ENCODE measurements at regions not wholly inside any gene's neighbourhood (a gene's known extent, or its start where the extent isn't known, plus 50 kb on each side); places are given as distances from the start of the nearest gene placed in this dataset.

- Histone ChIP-seq H3K4me3 (replicated peaks; ENCODE audit: low read depth, low read length) (no peak overlapping the region), H3K27me3 (replicated peaks; ENCODE audit: control insufficient read depth, insufficient read depth, low read length) (no peaks in the 10 kb centered on the region; the same call in 1 of the 2 replicates), H3K36me3 (ENCODE audit: control insufficient read depth, insufficient read depth, low read length) (no peaks in the 10 kb centered on the region)
- no peak for DNase-seq (ENCODE audit: extremely low read depth, insufficient read length)
- TF ChIP-seq CTCF (IDR thresholded peaks at IDR 0.05; ENCODE audit: insufficient read depth, low read length, poor library complexity, severe bottlenecking): no peak
These were observed 196.7 kb downstream of the SREK1 start for GRCh38 chr5:66340786-66341185.

- peaks cover 2% of the 10 kb centered on the region for H3K27me3 ChIP-seq (replicated peaks; ENCODE audit: control insufficient read depth, insufficient read depth, low read length)
- no peaks in the 10 kb centered on the region for H3K36me3 ChIP-seq (ENCODE audit: control insufficient read depth, insufficient read depth, low read length)
- no peak overlapping the region for H3K4me3 ChIP-seq (replicated peaks; ENCODE audit: low read depth, low read length)
- no peak for DNase-seq (ENCODE audit: extremely low read depth, insufficient read length)
- no peak for TF ChIP-seq CTCF (IDR thresholded peaks at IDR 0.05; ENCODE audit: insufficient read depth, low read length, poor library complexity, severe bottlenecking)
These were observed 198.3 kb downstream of the SREK1 start for GRCh38 chr5:66342341-66342880.

- no peak overlapping the region for H3K4me3 ChIP-seq (replicated peaks; ENCODE audit: low read depth, low read length)
- no peaks in the 10 kb centered on the region for H3K36me3 ChIP-seq (ENCODE audit: control insufficient read depth, insufficient read depth, low read length)
- no peak for TF ChIP-seq CTCF (IDR thresholded peaks at IDR 0.05; ENCODE audit: insufficient read depth, low read length, poor library complexity, severe bottlenecking)
- peaks cover 2% of the 10 kb centered on the region; the same call in 1 of the 2 replicates for H3K27me3 ChIP-seq (replicated peaks; ENCODE audit: control insufficient read depth, insufficient read depth, low read length)
- no peak for DNase-seq (ENCODE audit: extremely low read depth, insufficient read length)
These were observed 199.4 kb downstream of the SREK1 start for GRCh38 chr5:66343370-66344071.

GRCh38 chr5:66344544-66344943 is 200.4 kb downstream of the SREK1 start:
- peaks cover 2% of the 10 kb centered on the region; the same call in 1 of the 2 replicates for H3K27me3 ChIP-seq (replicated peaks; ENCODE audit: control insufficient read depth, insufficient read depth, low read length)

GRCh38 chr5:66345281-66345680 is 201.2 kb downstream of the SREK1 start:
- DNase-seq (ENCODE audit: extremely low read depth, insufficient read length): no peak
- no peaks in the 10 kb centered on the region for H3K36me3 ChIP-seq (ENCODE audit: control insufficient read depth, insufficient read depth, low read length)
- TF ChIP-seq CTCF (IDR thresholded peaks at IDR 0.05; ENCODE audit: insufficient read depth, low read length, poor library complexity, severe bottlenecking): no peak
- H3K27me3 ChIP-seq (replicated peaks; ENCODE audit: control insufficient read depth, insufficient read depth, low read length): peaks cover 2% of the 10 kb centered on the region; the same call in 1 of the 2 replicates
- H3K4me3 ChIP-seq (replicated peaks; ENCODE audit: low read depth, low read length): no peak overlapping the region

More at GRCh38 chr5:66344544-66344943, 200.4 kb downstream of the SREK1 start:
- no peak for TF ChIP-seq CTCF (IDR thresholded peaks at IDR 0.05; ENCODE audit: insufficient read depth, low read length, poor library complexity, severe bottlenecking)
- H3K4me3 ChIP-seq (replicated peaks; ENCODE audit: low read depth, low read length): no peak overlapping the region
- DNase-seq (ENCODE audit: extremely low read depth, insufficient read length): no peak
- no peaks in the 10 kb centered on the region for H3K36me3 ChIP-seq (ENCODE audit: control insufficient read depth, insufficient read depth, low read length)

Data from GM06990 (cell line).